ENCODE measurements at regions not wholly inside any gene's neighbourhood (a gene's known extent, or its start where the extent isn't known, plus 50 kb on each side); places are given as distances from the start of the nearest gene placed in this dataset.

- Histone ChIP-seq H3K4me1 (ENCODE audit: control insufficient read depth in 2 of 2, insufficient read depth in 2 of 2, low read length in 2 of 2) (no peaks in the 10 kb centered on the region), H3K27me3 (ENCODE audit: control insufficient read depth in 2 of 2, insufficient read depth in 1 of 2, low read length in 1 of 2) (no peaks in the 10 kb centered on the region), H3K27ac (ENCODE audit: low read depth in 1 of 2, low read length in 1 of 2) (no peak overlapping the region), H3K9me3 (ENCODE audit: control insufficient read depth in 2 of 2, insufficient read depth in 1 of 2, low read length in 1 of 2) (no peaks in the 10 kb centered on the region), H3K4me3 (ENCODE audit: low read length in 2 of 2) (no peak overlapping the region), H3K36me3 (ENCODE audit: control insufficient read depth in 2 of 2, insufficient read depth in 2 of 2, low read length in 1 of 2) (no peaks in the 10 kb centered on the region)
- no peak for DNase-seq (ENCODE audit: low read depth in 6 of 9, low spot score in 9 of 9)
- 98% methylated on average over 2 of the region's 2 CpGs for WGBS
Measured at GRCh38 chr6:11648436-11648775, 110.9 kb downstream of the TMEM170B start.

DNA sequence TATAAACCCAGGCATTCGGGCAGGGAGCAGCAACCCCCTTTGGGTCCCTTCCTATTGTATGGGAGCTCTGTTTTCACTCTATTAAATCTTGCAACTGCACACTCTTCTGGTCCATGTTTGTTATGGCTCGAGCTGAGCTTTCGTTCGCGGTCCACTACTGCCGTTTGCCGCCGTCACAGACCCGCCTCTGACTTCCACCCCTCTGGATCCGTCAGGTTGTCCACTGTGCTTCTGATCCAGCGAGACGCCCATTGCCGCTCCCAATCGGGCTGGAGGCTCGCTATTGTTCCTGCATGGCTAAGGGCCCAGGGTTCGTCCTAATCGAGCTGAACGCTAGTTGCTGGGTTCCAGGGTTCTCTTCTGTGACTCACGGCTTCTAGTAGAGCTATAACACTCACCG, 111.3 kb downstream of the TMEM170B start:
- WGBS: 97% methylated on average over 20 of the region's 20 CpGs
- Histone ChIP-seq H3K9me3 (ENCODE audit: control insufficient read depth in 2 of 2, insufficient read depth in 1 of 2, low read length in 1 of 2) (no peaks in the 10 kb centered on the region), H3K27ac (ENCODE audit: low read depth in 1 of 2, low read length in 1 of 2) (no peak overlapping the region), H3K4me3 (ENCODE audit: low read length in 2 of 2) (no peak overlapping the region), H3K4me1 (ENCODE audit: control insufficient read depth in 2 of 2, insufficient read depth in 2 of 2, low read length in 2 of 2) (no peaks in the 10 kb centered on the region), H3K36me3 (ENCODE audit: control insufficient read depth in 2 of 2, insufficient read depth in 2 of 2, low read length in 1 of 2) (no peaks in the 10 kb centered on the region), H3K27me3 (ENCODE audit: control insufficient read depth in 2 of 2, insufficient read depth in 1 of 2, low read length in 1 of 2) (no peaks in the 10 kb centered on the region)
- no peak for DNase-seq (ENCODE audit: low read depth in 6 of 9, low spot score in 9 of 9)

GRCh38 chr6:11650025-11650696, 112.6 kb downstream of the TMEM170B start:
- Histone ChIP-seq H3K4me1 (ENCODE audit: control insufficient read depth in 2 of 2, insufficient read depth in 2 of 2, low read length in 2 of 2) (peaks cover 0 to 2% of the 10 kb centered on the region in 2 donors), H3K4me3 (ENCODE audit: low read length in 2 of 2) (no peak overlapping the region), H3K27ac (ENCODE audit: low read depth in 1 of 2, low read length in 1 of 2) (no peak overlapping the region), H3K9me3 (ENCODE audit: control insufficient read depth in 2 of 2, insufficient read depth in 1 of 2, low read length in 1 of 2) (no peaks in the 10 kb centered on the region), H3K36me3 (ENCODE audit: control insufficient read depth in 2 of 2, insufficient read depth in 2 of 2, low read length in 1 of 2) (no peaks in the 10 kb centered on the region), H3K27me3 (ENCODE audit: control insufficient read depth in 2 of 2, insufficient read depth in 1 of 2, low read length in 1 of 2) (no peaks in the 10 kb centered on the region)
- WGBS: 89% methylated on average over 7 of the region's 7 CpGs
- no peak for DNase-seq (ENCODE audit: low read depth in 6 of 9, low spot score in 9 of 9)

- Histone ChIP-seq H3K27me3 (ENCODE audit: control insufficient read depth in 2 of 2, insufficient read depth in 1 of 2, low read length in 1 of 2) (no peaks in the 10 kb centered on the region), H3K36me3 (ENCODE audit: control insufficient read depth in 2 of 2, insufficient read depth in 2 of 2, low read length in 1 of 2) (no peaks in the 10 kb centered on the region), H3K4me1 (ENCODE audit: control insufficient read depth in 2 of 2, insufficient read depth in 2 of 2, low read length in 2 of 2) (peaks cover 0 to 2% of the 10 kb centered on the region in 2 donors), H3K4me3 (ENCODE audit: low read length in 2 of 2) (no peak overlapping the region), H3K27ac (ENCODE audit: low read depth in 1 of 2, low read length in 1 of 2) (no peak overlapping the region), H3K9me3 (ENCODE audit: control insufficient read depth in 2 of 2, insufficient read depth in 1 of 2, low read length in 1 of 2) (no peaks in the 10 kb centered on the region)
- no peak for DNase-seq (ENCODE audit: low read depth in 6 of 9, low spot score in 9 of 9)
- WGBS: 90% methylated on average over 1 of the region's 1 CpG
Measured at GRCh38 chr6:11650711-11651110, 113.2 kb downstream of the TMEM170B start.

DNA sequence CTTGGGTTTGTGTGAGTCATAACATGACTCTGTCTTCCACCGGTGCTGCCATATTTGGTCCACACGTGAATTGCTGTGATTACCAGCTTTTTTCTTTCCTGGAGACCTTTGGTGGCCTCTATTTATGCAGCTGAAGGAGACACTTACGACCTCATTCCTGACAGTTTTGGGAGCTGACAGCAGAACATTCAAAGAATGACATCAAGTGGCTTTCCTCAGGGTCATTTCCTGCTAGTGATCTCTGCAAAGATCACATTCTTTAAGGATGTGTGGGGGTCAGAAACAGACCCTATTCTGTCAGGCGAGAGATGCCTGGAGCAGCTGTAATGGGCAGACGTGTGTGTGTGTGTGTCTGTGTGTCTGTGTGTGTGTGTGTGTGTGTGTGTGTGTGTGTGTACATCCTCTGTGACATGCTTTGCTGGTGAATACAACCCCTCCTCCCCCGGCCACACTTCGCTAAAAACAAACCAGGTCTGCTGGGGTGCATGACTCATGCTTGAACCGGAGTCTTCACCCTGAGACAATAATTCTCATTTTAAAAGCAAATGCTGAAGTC, 115.6 kb downstream of the TMEM170B start:
- peaks cover 0 to 7% of the 10 kb centered on the region in 2 donors for H3K4me1 ChIP-seq (ENCODE audit: control insufficient read depth in 2 of 2, insufficient read depth in 2 of 2, low read length in 2 of 2)
- WGBS: 69% methylated on average over 8 of the region's 8 CpGs
- H3K27ac ChIP-seq (ENCODE audit: low read depth in 1 of 2, low read length in 1 of 2): no peak overlapping the region
- no peaks in the 10 kb centered on the region for H3K27me3 ChIP-seq (ENCODE audit: control insufficient read depth in 2 of 2, insufficient read depth in 1 of 2, low read length in 1 of 2)
- no peaks in the 10 kb centered on the region for H3K36me3 ChIP-seq (ENCODE audit: control insufficient read depth in 2 of 2, insufficient read depth in 2 of 2, low read length in 1 of 2)
- peak in 3 of 9 donors; percentile 8 to 44 (median 9) for DNase-seq (ENCODE audit: low read depth in 6 of 9, low spot score in 9 of 9)
- H3K9me3 ChIP-seq (ENCODE audit: control insufficient read depth in 2 of 2, insufficient read depth in 1 of 2, low read length in 1 of 2): no peaks in the 10 kb centered on the region
- no peak overlapping the region for H3K4me3 ChIP-seq (ENCODE audit: low read length in 2 of 2)

- Histone ChIP-seq H3K4me1 (ENCODE audit: control insufficient read depth in 2 of 2, insufficient read depth in 2 of 2, low read length in 2 of 2) (peaks cover 0 to 7% of the 10 kb centered on the region in 2 donors), H3K36me3 (ENCODE audit: control insufficient read depth in 2 of 2, insufficient read depth in 2 of 2, low read length in 1 of 2) (no peaks in the 10 kb centered on the region), H3K4me3 (ENCODE audit: low read length in 2 of 2) (no peak overlapping the region), H3K27ac (ENCODE audit: low read depth in 1 of 2, low read length in 1 of 2) (no peak overlapping the region), H3K27me3 (ENCODE audit: control insufficient read depth in 2 of 2, insufficient read depth in 1 of 2, low read length in 1 of 2) (no peaks in the 10 kb centered on the region), H3K9me3 (ENCODE audit: control insufficient read depth in 2 of 2, insufficient read depth in 1 of 2, low read length in 1 of 2) (no peaks in the 10 kb centered on the region)
- WGBS: 96% methylated on average over 2 of the region's 2 CpGs
- DNase-seq (ENCODE audit: low read depth in 6 of 9, low spot score in 9 of 9): no peak
Measured at GRCh38 chr6:11654876-11655275, 117.3 kb downstream of the TMEM170B start.

- Histone ChIP-seq H3K9me3 (ENCODE audit: control insufficient read depth in 2 of 2, insufficient read depth in 1 of 2, low read length in 1 of 2) (no peaks in the 10 kb centered on the region), H3K27me3 (ENCODE audit: control insufficient read depth in 2 of 2, insufficient read depth in 1 of 2, low read length in 1 of 2) (no peaks in the 10 kb centered on the region), H3K4me3 (ENCODE audit: low read length in 2 of 2) (no peak overlapping the region), H3K4me1 (ENCODE audit: control insufficient read depth in 2 of 2, insufficient read depth in 2 of 2, low read length in 2 of 2) (peaks cover 0 to 7% of the 10 kb centered on the region in 2 donors), H3K27ac (ENCODE audit: low read depth in 1 of 2, low read length in 1 of 2) (no peak overlapping the region), H3K36me3 (ENCODE audit: control insufficient read depth in 2 of 2, insufficient read depth in 2 of 2, low read length in 1 of 2) (no peaks in the 10 kb centered on the region)
- 97% methylated on average over 7 of the region's 7 CpGs for WGBS
- DNase-seq (ENCODE audit: low read depth in 6 of 9, low spot score in 9 of 9): no peak
Measured at GRCh38 chr6:11656491-11656890, 118.9 kb downstream of the TMEM170B start.

GRCh38 chr6:11659757-11660156, 118.8 kb downstream of the ADTRP start:
- 89% methylated on average over 2 of the region's 2 CpGs for WGBS
- no peaks in the 10 kb centered on the region for H3K27me3 ChIP-seq (ENCODE audit: control insufficient read depth in 2 of 2, insufficient read depth in 1 of 2, low read length in 1 of 2)
- no peak overlapping the region for H3K27ac ChIP-seq (ENCODE audit: low read depth in 1 of 2, low read length in 1 of 2)
- H3K36me3 ChIP-seq (ENCODE audit: control insufficient read depth in 2 of 2, insufficient read depth in 2 of 2, low read length in 1 of 2): no peaks in the 10 kb centered on the region
- peaks cover 0 to 5% of the 10 kb centered on the region in 2 donors for H3K4me1 ChIP-seq (ENCODE audit: control insufficient read depth in 2 of 2, insufficient read depth in 2 of 2, low read length in 2 of 2)
- DNase-seq (ENCODE audit: low read depth in 6 of 9, low spot score in 9 of 9): no peak
- H3K9me3 ChIP-seq (ENCODE audit: control insufficient read depth in 2 of 2, insufficient read depth in 1 of 2, low read length in 1 of 2): peaks cover 0 to 3% of the 10 kb centered on the region in 2 donors
- H3K4me3 ChIP-seq (ENCODE audit: low read length in 2 of 2): no peak overlapping the region

- H3K4me1 ChIP-seq (ENCODE audit: control insufficient read depth in 2 of 2, insufficient read depth in 2 of 2, low read length in 2 of 2): no peaks in the 10 kb centered on the region
- H3K27ac ChIP-seq (ENCODE audit: low read depth in 1 of 2, low read length in 1 of 2): no peak overlapping the region
- H3K9me3 ChIP-seq (ENCODE audit: control insufficient read depth in 2 of 2, insufficient read depth in 1 of 2, low read length in 1 of 2): peaks cover 0 to 3% of the 10 kb centered on the region in 2 donors
- no peak for DNase-seq (ENCODE audit: low read depth in 6 of 9, low spot score in 9 of 9)
- 96% methylated on average over 1 of the region's 1 CpG for WGBS
- H3K27me3 ChIP-seq (ENCODE audit: control insufficient read depth in 2 of 2, insufficient read depth in 1 of 2, low read length in 1 of 2): no peaks in the 10 kb centered on the region
- H3K36me3 ChIP-seq (ENCODE audit: control insufficient read depth in 2 of 2, insufficient read depth in 2 of 2, low read length in 1 of 2): no peaks in the 10 kb centered on the region
- H3K4me3 ChIP-seq (ENCODE audit: low read length in 2 of 2): no peak overlapping the region
Measured at GRCh38 chr6:11662323-11662722, 116.3 kb downstream of the ADTRP start.

Data from thymus (tissue), 11 donors.